ENCODE measurements at regions not wholly inside any gene's neighbourhood (a gene's known extent, or its start where the extent isn't known, plus 50 kb on each side); places are given as distances from the start of the nearest gene placed in this dataset.

DNA sequence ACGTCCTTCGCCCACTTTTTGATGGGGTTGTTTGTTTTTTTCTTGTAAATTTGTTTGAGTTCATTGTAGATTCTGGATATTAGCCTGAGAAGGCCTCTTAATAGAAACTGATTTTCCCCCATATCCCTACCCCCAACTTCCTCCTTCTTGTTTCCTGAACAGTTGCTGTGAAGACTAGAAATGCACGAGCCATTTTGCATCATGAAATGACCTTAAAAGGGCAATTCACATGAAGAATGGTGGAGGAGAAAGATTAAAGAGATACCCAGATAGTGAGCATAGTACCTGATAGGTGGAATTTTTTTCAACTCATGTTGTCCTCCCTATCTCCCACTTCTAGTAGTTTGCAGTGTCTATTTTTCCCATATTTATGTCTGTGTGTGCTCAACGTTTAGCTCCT, 55.2 kb upstream of the KCNH8 start:
- DNase-seq = no peak

DNA sequence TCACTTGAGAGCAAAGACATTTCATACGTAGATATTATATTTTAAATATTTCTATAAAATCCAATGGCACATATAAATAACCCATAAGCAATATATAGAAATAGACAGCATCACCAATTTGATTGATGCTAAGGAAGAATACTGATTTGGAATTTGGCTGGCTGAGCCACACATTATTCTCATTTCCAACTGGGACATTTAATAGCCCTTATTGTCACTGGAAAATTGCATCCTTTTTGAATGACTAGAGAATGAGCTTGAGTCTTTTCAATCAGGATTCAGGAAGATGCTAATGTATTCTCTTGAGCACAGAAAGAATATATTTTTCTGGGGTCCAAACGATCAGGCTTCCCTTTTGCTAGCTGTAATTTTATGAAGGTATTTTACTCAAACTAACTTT, 70.9 kb upstream of the KCNH8 start:
- no peak for DNase-seq

DNA sequence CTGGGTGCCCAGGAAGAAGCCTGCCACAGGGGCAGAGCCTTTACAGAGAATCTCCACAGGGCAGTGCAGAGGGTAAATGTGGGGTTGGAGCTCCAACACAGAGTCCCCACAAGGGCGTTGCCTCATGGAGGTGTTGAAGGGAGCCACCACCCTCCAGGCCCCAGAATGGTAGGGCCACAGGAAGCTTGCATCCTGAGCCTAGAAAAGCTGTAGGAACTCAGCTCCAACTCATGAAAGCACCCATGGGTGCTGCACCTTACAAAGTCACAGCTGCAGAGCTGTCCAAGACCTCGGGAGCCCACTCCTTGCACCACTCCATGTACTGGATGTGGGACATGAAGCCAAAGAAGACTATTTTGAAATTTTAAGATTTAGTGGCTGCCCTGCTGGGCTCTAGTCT, 73.3 kb upstream of the KCNH8 start:
- DNase-seq = no peak

DNA sequence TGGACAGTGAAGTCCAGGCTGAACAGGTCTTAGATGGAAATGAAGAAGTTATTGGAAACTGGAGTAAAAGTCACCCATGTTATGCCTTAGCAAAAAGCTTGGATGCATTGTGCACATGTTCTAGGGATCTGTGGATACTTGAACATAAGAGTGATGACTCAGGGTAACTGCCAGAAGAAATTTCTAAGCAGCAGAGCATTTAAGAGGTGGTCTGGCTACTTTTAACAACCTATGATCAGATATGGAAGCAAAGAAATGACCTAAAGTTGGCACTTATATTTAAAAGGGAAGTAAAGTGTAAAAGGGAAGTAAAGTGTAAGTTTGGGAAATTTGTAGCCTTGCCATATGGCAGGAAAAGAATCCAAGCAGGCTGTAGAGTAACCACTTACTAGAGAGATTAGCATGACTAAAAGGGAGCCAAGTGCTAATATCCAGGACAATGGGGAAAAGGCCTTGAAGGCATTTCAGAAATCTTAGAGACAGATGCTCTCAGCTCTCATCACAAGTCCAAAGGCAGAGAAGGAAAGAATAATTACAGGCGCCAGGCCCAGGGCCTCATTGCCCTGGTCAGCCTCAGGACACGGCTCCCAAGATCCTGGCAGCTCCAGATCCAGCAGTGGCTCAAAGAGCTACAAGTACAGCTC, 73.9 kb upstream of the KCNH8 start:
- no peak for DNase-seq

DNA sequence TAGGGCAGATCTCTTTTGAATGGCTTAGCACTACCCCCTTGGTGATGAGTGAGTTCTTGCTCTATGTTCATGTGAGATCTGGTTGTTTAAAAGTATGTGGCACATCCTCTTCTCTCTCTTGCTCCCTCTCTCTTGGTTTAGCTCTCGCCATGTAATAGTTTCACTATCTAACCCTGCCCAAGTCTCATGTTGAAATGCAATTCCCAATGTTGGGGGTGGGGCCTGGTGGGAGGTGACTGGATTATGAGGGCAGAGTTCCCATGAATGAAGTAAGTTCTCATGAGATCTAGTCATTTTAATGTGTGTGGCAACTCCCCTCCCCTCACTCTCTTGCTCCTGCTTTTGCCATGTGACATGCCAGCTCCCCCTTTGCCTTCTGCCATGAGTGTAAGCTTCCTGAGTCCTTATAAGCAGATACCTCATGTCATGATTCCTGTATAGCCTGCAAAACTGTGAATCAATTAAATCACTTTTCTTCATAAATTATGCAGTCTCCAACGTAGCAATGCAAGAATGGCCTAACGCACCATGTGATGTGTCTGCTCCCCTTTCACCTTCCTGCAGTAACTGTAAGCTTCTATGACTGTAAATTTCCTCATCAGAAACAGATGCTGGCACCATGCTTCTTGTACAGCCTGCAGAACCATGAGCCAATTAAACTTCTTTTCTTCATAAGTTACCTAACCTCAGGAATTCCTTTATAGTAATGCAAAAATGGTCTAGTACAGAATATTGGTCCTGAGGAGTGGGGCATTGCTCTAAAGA, 74.8 kb upstream of the KCNH8 start:
- DNase-seq = no peak

DNA sequence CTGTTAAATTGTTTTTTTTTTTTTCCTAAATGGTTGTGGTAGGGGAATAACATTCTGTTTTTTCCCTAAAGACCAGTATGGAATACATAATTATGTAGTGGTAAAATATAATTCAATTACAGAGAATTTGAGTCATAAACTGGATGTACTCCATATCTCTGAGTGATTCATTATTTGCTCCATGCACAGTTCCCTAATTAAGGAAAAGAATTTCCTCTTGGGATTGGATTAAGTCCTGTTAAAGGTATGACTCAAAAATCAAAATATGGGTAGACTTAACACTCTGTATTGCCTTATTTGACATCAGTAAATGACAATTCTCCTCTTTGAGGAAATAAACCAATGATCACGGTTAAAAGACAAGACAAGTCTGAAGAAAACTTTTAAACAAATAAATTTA, 78.0 kb upstream of the KCNH8 start:
- DNase-seq = no peak

DNA sequence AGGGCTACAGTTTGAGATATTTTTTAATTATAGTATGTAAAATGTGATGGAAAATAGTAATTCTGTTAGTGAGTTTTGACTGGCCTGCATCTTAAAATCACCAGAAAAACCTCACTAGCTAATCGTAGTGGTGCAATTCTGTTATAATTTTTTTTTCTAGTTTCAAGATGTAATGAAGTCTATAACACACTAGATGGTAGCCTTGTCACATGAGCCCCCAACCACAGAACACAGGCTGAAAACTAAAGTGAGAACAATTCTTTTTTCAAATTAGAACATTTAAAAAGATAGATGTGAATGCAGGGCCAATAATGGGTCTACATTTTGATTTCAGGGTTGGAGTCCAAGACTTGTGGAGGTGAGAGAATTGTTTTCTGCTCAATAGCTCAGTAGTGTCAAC, 83.3 kb upstream of the KCNH8 start:
- no peak for DNase-seq

DNA sequence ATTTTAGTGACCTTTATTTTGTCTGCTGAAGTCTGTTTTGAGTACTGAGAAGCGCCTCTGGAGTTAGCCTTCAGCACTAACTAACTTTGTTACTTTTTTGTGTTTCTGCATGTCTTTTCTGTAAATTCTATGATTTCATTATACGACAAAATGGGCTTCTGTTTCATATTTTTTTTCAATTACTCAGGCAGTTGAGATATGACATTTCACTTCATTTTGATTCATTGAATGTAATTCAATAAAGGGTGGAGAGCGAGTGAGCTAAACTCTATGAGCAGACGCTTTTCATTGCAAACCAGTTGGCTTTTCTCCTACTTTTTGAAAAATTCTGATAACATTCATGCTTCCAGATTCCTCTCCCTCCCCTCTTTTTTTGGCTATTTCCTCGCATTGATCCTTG, 84.4 kb upstream of the KCNH8 start:
- no peak for DNase-seq

DNA sequence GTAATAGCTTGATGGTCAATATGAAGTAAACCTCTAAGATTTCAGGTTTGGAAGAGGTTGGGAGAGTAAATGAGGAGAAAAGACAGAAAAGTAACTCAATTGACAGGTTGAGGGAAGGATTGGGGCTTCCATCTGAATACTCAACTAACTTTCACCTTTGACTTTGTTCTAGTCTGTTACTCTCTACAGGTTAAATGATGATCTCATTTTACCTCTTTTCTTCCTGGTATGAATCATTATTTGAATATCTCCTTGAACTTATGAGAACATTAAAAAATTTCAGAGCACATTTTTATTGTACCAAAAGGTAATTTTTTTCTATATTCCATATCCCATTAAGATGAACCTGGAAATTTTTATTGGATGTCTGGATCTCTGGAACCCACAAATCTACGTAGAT, 87.9 kb upstream of the KCNH8 start:
- no peak for DNase-seq

DNA sequence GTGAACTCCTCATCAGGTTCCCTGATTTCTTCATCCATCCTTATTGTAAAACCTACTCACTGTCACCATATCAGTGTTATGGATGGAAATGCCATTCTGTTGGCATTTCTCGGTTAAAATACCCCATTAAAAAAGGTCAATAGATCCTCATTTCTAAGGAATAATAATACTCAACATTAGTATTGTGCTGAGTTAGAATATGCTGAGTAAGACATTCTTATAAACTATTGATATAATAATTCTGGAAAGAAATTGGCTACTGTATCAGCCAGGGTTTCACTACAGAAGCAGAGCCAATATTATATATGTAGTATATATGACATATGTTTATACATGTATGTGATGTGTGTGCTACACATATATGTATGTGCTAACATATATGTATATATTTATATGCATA, 95.4 kb upstream of the KCNH8 start:
- DNase-seq = no peak

DNA sequence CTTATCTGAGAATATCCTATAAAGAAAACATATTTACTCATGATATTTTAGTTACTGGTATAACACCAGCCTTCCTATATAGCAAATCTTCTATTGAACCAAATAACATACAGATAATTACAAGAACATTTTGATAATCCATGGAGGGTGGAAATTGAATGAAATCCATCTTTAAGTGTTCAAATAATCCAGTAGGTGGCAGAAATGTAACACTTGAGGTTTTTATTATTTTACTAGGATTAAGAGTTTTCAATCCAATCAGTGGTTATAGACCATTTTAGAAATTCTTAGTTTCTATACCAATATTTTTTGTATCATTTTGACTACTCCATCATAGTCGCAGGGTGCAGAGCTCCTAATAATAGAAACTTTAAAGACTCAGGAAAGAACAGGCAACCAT, 101.9 kb upstream of the KCNH8 start:
- no peak for DNase-seq

DNA sequence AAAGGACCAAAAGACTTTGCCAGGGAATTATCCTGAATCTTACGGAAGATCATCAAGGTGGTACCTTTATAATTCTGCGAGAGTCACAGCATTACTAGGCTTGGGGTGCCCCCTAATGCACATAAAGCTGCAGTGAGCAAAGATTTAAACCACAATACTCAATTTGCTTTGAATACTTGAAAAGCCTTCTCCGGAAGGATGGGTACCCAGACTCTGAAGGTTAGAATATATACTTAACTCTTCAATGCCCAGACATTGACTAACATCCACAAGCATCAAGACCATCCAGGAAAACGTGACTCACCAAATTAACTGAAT, 117.8 kb upstream of the KCNH8 start:
- DNase-seq = no peak

DNA sequence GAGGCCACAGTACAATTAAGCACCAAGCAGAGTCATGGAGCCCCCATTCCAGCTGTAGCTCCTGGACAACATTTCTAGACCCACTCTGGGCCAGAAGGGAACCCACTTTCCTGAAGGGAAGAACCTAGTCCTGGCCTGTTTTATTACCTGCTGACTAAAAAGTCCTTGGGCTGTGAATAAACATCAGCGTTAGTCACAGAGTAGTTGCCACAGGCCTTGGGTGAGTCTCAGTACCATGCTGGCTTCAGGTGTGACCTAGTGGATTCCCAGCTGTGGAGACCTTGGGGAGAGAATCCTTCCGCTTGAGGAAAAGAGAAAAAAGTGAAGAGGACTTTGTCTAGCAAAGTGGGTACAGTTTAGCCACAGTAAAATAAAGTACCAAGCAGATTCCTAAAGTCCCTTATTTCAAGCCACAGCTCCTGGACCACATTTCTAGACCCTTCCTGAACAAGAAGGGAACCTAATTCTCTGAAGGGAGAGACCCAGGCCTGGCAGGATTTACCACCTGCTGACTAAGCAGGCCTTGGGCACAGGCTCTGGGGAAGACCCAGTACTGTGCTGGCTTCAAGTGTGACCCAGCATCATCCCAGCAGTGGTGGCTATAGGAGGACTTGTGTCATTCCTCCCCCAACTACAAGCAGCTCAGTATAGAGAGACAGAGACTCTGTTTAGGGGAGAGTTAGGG, 118.3 kb upstream of the KCNH8 start:
- no peak for DNase-seq

DNA sequence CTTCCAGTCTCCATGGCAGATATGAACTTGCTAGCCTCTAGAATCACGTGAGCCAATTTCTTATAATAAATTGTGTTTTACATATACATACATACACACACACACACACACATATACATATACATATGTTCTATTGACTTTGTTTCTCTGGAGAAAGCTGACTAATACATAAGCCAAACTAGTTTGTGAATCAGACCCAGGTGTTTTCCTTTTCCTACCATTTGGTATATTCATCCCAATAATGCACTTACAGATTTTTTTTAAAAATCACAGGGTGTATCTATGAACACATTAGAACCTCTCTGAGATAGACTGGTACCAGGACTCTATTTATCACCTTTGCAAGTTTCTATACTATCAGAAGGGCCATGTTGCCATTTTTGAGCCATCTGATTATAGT, 122.9 kb upstream of the KCNH8 start:
- no peak for DNase-seq

DNA sequence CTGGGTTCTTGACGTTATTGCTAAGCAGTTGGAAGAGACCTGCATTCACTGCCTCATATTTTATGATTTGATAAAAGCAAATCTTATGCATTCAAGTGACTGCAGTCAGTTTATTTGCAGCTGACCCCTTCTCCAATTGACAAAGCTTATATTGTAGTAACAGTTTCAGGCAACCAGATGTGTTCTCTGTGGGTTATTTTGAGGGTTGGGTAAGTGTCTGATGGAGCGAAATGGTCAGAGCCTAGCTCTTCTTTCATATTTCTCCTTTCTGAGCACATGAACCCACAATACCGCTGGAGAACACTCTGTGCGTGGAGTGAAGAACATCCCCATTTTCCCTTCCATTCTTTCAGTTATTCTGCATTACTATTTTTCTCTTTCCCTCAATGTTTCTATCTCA, 125.8 kb upstream of the KCNH8 start:
- DNase-seq = no peak

DNA sequence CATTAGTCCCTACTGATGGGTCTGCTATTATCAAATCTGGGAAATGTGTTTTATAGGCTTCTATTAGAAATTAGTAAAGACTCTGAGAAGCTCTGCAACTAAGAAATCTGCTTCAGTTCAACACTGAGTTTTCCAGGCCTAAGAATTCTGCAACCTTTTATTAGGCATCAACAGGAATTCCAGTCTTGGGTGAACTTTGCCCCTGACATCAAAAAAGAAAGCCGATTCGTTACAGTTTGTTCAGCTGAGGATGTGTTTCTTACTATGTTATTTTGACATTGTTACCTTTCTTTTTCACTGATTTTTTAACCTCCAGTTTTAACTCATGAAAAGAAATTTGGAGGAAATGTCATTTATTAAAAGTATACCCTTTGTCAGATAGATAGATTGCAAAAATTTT, 131.5 kb upstream of the KCNH8 start:
- no peak for DNase-seq

DNA sequence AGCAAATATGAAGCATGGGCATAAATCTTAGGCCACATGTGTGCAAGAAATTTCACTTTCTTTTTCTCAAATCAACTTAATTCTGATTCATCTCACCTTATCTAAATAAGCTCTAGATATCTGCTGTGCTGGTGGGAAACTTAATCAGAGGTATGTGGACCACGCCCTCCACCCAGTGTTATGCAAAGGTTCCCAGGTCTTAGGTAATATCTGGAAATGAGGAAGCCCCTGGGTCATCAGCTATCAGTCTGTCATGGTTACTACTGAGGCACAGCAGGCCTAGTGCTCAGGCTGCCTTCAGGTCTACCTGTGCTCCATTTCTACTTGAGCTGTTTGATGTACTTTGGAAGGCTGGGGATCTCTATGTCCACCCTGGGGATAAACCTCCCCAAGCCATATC, 134.4 kb upstream of the KCNH8 start:
- DNase-seq = no peak

DNA sequence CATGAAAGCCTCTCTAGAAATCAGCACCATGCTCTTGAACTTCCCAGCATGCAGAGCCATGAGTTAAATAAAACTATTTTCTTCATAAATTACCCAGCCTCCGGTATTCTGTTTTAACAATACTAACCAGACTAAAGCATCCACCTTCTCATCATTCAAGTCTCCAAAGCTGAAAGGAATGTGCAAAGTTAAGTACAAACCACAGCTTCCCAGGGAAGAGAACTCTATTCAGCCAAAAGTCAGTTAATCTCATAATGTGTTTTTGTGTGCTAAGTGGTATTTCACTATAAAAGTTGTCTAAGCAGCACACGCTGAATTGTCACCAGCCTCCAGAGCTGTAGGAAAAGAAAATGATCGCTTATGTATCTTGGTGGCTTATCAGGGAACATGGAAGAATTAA, 135.5 kb upstream of the KCNH8 start:
- DNase-seq = no peak

DNA sequence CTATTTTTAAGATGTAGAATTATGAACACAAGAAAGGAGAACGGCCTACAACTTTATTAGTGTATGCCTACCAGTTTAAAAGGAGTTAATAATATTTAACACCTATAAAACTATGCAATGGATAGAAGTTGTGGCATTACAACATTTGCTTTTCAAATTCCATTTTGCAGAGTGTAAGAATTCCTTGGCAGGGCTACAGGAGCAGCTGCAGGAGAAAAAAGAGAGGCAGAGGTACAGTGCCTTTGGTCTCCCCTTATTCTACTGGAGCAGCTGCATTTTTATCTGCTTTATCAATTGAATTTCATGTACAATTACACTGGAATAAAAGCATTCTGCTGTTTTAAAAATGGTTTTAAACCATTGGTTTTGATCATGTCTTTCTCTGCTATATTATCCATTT, 145.7 kb upstream of the KCNH8 start:
- no peak for DNase-seq

DNA sequence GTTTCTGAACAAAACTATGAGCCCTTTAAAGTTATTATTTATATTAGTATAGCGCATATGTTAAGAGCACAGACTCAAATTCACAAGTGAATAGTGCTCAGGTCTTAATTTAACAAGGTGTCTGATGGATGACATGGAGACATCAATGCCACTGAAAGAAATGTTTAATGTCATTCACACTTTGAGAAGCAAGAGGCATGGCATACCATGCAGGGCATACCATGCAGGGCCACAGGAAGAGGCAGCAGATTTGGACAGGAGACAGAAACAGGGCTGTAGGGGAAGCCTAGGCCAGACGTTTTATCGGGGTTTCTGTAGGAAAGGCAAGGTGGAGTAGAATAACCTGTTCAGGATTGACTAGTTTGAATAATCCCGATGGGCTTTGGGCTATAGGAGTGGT, 150.2 kb upstream of the KCNH8 start:
- DNase-seq = no peak

DNA sequence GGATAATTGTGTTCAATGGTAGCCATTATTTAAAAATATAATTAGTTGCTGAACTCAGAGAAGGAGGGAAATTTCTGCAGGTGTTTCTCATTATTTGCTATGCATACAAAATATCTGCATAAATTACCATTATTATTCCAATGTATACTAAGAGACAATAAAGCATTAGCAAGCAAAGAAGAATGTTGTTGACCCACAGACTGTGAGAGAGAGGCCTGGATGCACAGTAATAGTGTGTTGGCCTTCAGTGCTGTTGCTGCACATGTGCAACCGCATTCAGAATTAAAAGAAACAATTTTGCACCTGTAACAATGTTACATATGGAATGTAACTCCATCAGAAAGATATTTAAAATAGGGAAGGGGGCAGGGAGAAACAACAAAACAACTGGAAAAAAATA, 155.6 kb upstream of the KCNH8 start:
- DNase-seq = no peak

DNA sequence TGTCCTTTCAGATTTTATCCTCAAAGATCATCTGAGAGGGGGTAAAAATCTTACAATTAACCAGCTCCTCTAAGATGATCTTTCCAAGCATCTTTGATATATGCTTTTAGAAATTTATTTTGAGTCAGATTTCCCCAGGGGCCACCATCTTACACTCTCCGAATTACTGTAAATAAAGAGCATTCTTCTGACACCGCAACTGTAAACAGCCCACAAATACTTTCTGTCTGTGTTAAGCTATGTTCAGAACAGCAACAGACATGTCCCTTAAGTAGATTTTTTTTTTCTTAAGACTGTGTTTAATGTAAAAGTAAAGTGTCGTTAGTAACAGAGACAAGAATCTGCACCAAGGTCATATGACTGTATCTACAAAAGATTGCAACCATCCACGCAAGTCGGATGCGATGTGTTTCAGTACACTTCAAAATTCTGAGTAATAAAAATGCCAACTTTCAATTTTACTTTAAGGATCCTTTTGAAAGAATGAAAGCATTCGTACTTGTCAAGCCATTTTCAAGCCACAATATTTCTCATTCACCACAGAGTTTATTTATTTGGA, 159.0 kb upstream of the KCNH8 start:
- no peak for DNase-seq

DNA sequence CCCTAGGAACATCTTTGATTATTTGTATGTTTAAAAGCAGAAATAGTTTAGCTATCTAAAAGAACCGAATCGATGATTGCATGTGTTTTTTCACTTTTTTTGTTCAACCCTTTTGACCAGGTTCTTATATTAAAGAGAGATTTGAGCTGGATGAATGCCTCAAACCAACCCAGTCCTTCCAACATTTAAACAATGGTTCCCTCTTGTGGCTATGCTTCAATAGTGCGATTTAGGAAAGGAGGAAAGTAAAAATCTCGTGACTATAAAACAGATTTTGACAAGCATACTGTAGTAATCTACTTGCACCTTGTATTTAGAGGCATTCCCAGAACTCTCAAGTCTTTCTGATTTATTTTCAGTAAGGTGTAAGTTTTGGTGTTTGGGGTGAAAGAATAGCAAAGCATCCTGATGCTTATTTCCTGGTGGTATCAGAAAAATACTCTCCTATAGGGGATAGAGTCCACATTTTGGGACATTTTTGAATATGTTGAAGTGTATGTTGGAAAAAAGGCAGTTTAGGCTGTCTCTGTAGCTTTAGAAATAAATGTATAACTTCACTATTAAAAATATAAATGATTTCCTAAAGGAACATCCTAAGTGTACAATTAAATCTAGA, 159.6 kb upstream of the KCNH8 start:
- DNase-seq = peak; percentile 7

DNA sequence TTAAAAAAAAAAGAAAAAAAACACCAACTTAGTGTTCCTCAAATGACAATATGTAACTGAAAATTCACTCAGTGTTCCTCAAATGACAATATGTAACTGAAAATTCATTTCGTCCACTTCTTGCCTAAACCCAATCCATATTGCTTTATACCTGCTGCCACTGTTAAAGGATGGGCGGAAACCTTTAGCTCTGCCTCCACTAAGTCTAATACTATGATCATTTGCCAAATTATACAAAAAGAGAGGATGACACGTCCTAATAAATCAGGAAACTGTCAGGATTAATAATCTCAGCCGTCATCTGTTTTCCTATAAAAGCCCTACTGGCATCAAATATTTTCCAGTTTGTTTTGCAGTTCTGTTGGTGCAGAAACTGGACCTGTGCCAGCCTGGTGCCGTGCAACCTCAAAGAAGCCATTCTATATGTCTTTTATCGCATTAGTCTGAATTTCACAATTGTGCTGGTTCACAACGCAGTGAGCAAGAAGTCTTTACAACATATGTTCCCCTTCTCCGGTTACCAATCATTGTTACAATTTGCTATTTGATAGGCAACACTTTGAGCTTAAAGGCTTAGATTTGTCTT, 160.4 kb upstream of the KCNH8 start:
- DNase-seq = no peak

Data from NCI-H1092 (cell line).